ENCODE measurements at regions not wholly inside any gene's neighbourhood (a gene's known extent, or its start where the extent isn't known, plus 50 kb on each side); places are given as distances from the start of the nearest gene placed in this dataset.

- peaks cover 0 to 11% (median 4%) of the 10 kb centered on the region in 3 donors for H3K4me1 ChIP-seq
- no peaks in the 10 kb centered on the region for H3K27me3 ChIP-seq
- DNase-seq, result no peak
- FAIRE-seq, result no peak
- H3K9me3 ChIP-seq, result no peaks in the 10 kb centered on the region
- TF ChIP-seq, protein P1, sequence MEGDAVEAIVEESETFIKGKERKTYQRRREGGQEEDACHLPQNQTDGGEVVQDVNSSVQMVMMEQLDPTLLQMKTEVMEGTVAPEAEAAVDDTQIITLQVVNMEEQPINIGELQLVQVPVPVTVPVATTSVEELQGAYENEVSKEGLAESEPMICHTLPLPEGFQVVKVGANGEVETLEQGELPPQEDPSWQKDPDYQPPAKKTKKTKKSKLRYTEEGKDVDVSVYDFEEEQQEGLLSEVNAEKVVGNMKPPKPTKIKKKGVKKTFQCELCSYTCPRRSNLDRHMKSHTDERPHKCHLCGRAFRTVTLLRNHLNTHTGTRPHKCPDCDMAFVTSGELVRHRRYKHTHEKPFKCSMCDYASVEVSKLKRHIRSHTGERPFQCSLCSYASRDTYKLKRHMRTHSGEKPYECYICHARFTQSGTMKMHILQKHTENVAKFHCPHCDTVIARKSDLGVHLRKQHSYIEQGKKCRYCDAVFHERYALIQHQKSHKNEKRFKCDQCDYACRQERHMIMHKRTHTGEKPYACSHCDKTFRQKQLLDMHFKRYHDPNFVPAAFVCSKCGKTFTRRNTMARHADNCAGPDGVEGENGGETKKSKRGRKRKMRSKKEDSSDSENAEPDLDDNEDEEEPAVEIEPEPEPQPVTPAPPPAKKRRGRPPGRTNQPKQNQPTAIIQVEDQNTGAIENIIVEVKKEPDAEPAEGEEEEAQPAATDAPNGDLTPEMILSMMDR (IDR thresholded peaks at IDR 0.05), result no peak
- H3K4me3 ChIP-seq, result no peak overlapping the region
- H3K36me3 ChIP-seq, result no peaks in the 10 kb centered on the region
- WGBS, 2 donors, result 33 to 45% methylated on average over 2 of the region's 2 CpGs
- H3K27ac ChIP-seq, result no peak overlapping the region
- ATAC-seq, result peak in 1 of 4 donors; percentile 12
- intact Hi-C loops (cut with DNase I), result no loop called here
Observed at GRCh38 chr12:59044791-59045190, 124.5 kb upstream of the LRIG3 start.

DNA sequence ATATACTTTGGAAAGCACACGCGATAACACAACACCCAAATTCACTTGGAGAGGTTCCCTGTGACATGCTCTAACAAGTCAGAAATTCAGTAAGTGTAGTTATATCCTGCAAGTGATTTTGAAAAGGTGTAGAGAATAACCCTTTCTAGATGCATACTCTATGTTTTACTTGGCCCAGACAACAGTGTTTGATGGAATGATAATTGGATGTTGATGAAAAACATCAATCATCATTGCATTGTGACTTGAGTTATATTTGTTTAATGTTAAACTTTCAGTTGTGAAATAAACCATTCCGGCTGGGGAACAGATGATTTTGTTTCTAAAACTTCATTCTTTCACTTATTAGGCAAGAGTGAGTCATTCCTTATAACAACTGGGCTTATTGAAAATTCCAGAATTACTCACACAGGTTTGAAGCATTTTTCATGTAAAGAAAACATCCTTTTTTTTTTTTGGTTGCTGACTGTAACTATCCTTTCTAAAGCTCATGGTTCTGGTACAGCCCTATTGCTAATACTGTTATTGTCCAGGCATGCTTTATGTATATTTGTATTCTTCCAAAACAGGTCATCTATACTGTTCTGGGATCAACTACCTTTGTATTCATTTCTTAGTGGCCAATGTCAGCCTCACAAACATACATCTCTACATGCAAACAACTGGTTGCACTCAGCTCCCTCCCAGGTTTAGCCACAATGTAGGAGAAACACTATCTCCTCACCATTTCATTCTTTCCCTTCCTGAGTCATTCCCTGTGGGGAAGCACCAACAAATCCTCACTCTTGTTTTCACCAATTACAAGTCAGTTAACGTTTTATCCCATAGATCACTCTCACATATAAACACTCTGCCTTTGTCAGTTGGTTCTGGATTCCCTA lies 121.2 kb upstream of the LRIG3 start:
- Histone ChIP-seq H3K36me3 (no peaks in the 10 kb centered on the region), H3K4me1 (peaks cover 0 to 15% (median 12%) of the 10 kb centered on the region in 3 donors), H3K27ac (peak overlapping the region in 1 of 4 donors; percentile 40), H3K4me3 (no peak overlapping the region), H3K27me3 (no peaks in the 10 kb centered on the region), H3K9me3 (no peaks in the 10 kb centered on the region)
- DNase-seq (no peak), FAIRE-seq (peak; percentile 23), ATAC-seq (peak; percentile 48 to 74 (median 61))
- 45 to 54% methylated on average over 4 of the region's 4 CpGs for WGBS, 2 donors
- intact Hi-C loops (cut with DNase I), result no loop called here
- TF ChIP-seq, protein P1 (IDR thresholded peaks at IDR 0.05), result no peak

- no peaks in the 10 kb centered on the region for H3K9me3 ChIP-seq
- DNase-seq (no peak), FAIRE-seq (no peak), ATAC-seq (peak in 2 of 4 donors; percentile 11 to 25)
- intact Hi-C loops (cut with DNase I), result no loop called here
- H3K27me3 ChIP-seq, result no peaks in the 10 kb centered on the region
- H3K4me1 ChIP-seq, result peaks cover 0 to 15% (median 15%) of the 10 kb centered on the region in 3 donors
- H3K36me3 ChIP-seq, result no peaks in the 10 kb centered on the region
- 54 to 55% methylated on average over 1 of the region's 1 CpG for WGBS, 2 donors
- TF ChIP-seq, protein P1 (IDR thresholded peaks at IDR 0.05), result no peak
- H3K27ac ChIP-seq, result peak overlapping the region in 1 of 4 donors; percentile 1
- no peak overlapping the region for H3K4me3 ChIP-seq
Observed at GRCh38 chr12:59040656-59041055, 120.4 kb upstream of the LRIG3 start.

DNA sequence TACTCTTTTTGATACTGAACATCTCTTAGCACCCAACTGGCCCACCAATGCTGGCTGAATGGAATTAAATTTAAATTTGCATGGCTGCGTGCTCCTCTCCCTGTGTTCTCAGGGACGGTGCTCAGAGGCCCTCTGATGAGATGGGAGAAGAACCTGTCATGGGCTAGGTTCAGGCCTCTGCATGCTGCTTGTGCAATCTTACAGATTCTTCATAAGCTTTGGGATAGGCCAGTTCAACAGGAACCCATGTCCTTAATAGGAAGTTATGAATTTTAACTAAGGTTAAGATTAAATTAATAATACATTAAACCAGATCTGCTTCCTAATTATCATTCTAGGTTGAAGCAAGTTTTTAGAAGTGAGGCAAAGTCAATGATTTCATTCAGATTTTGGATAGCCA lies 119.7 kb upstream of the LRIG3 start:
- Histone ChIP-seq H3K36me3 (no peaks in the 10 kb centered on the region), H3K27me3 (no peaks in the 10 kb centered on the region), H3K4me1 (peaks cover 0 to 15% (median 15%) of the 10 kb centered on the region in 3 donors), H3K4me3 (no peak overlapping the region), H3K27ac (no peak overlapping the region), H3K9me3 (no peaks in the 10 kb centered on the region)
- TF ChIP-seq, protein P1 (IDR thresholded peaks at IDR 0.05), result no peak
- ATAC-seq (no peak), FAIRE-seq (no peak), DNase-seq (no peak)
- 95 to 100% methylated on average over 2 of the region's 2 CpGs for WGBS, 2 donors
- intact Hi-C loops (cut with DNase I), result no loop called here

DNA sequence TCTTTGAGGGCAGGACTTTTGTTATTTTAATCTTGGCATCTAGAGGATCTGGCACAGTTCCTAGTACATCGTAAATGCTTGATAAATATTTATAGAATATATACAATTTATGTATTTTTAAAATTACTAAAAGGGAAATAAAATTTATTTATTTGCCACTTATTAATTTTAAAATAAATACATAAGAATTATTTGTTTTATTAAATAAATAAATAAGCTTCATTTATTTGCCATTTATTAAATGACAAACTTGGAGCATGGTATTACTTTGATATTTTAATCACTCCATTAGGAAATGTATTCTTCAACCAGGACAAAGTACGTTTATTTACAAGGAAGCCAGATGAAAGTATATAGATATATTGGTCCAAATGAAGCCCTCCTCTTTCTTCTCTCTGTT lies 118.7 kb upstream of the LRIG3 start:
- 74% methylated on average over 2 of the region's 2 CpGs for WGBS, 2 donors
- ATAC-seq, result no peak
- intact Hi-C loops (cut with DNase I), result no loop called here
- Histone ChIP-seq H3K4me1 (peaks cover 0 to 15% (median 15%) of the 10 kb centered on the region in 3 donors), H3K9me3 (no peaks in the 10 kb centered on the region), H3K27me3 (no peaks in the 10 kb centered on the region), H3K36me3 (no peaks in the 10 kb centered on the region), H3K27ac (no peak overlapping the region), H3K4me3 (no peak overlapping the region)
- no peak for FAIRE-seq
- DNase-seq, result no peak
- TF ChIP-seq, protein P1 (IDR thresholded peaks at IDR 0.05), result no peak

Measured in pancreas (tissue), 10 donors.